ENCODE measurements at regions not wholly inside any gene's neighbourhood (a gene's known extent, or its start where the extent isn't known, plus 50 kb on each side); places are given as distances from the start of the nearest gene placed in this dataset.

DNA sequence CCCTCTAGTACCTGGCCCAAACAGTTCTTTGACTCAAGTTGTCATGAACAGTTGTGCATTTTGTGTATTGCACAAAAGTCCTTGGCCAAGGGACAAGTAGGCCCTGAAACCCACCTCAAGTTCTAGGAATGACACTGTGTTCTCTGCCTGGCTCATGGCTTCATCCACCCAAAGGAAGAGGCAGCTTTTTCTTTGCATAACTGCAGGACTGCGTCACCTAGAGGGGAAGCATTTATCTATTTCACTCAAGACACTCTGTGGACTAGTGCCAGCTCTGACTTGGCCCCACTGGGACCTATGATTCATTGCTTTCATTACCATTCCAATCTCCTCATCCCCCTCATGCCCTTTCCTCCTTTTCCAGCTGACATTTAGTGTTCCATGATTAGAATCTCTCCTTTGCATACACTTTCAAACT, 119.3 kb upstream of the SIX2 start:
- TF ChIP-seq, protein P1, sequence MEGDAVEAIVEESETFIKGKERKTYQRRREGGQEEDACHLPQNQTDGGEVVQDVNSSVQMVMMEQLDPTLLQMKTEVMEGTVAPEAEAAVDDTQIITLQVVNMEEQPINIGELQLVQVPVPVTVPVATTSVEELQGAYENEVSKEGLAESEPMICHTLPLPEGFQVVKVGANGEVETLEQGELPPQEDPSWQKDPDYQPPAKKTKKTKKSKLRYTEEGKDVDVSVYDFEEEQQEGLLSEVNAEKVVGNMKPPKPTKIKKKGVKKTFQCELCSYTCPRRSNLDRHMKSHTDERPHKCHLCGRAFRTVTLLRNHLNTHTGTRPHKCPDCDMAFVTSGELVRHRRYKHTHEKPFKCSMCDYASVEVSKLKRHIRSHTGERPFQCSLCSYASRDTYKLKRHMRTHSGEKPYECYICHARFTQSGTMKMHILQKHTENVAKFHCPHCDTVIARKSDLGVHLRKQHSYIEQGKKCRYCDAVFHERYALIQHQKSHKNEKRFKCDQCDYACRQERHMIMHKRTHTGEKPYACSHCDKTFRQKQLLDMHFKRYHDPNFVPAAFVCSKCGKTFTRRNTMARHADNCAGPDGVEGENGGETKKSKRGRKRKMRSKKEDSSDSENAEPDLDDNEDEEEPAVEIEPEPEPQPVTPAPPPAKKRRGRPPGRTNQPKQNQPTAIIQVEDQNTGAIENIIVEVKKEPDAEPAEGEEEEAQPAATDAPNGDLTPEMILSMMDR (IDR thresholded peaks at IDR 0.05; ENCODE audit: low read depth, low read length), result no peak
- TF ChIP-seq EZH2phosphoT487 (IDR thresholded peaks at IDR 0.05; ENCODE audit: low read depth), result no peak
